SK-N-SH (cell line): ENCODE measurements at regions not wholly inside any gene's neighbourhood (a gene's known extent, or its start where the extent isn't known, plus 50 kb on each side); places are given as distances from the start of the nearest gene placed in this dataset.
A peak's percentile ranks its signal among the peaks of the same experiment; 100 is the strongest.

Source experiments
- CTCF ChIA-PET: fragments of 300-600, 350-600 bp; formaldehyde crosslinking; extraction: SDS; loops from one replicate; lab custom pipeline; 2021; lab: Yijun Ruan, JAX
- POLR2A ChIA-PET: fragments of 350-600 bp; sonication (Branson Sonifier 250); formaldehyde crosslinking; extraction: SDS; loops from one replicate; lab custom pipeline; 2020; ENCODE audit warnings: antibody characterized with exemption, inconsistent platforms; lab: Yijun Ruan, JAX
- DNase-seq: peaks from one replicate; pipeline ENCODE4 v3.0.0; 2012
- H2AFZ ChIP-seq: fragments of 200-600 bp; sonication (generic); 2 replicates; pipeline ENCODE4 v1.8.1; 2016; ENCODE audit warnings: antibody characterized with exemption, mild to moderate bottlenecking, low read depth
- H3F3A ChIP-seq: fragments of 200-600 bp; sonication (generic); replicated peaks from 2 replicates; pipeline ENCODE3; 2016; ENCODE audit warnings: antibody characterized with exemption, mild to moderate bottlenecking; ENCODE audit not compliant: insufficient read depth
- H3K27ac ChIP-seq, 2 experiments: fragments of 200-500 bp in 1 of 2; fragments of 200-600 bp in 1 of 2; sonication (Bioruptor generic) in 1 of 2; sonication (generic), shearing (Covaris generic) in 1 of 2; 2 replicates each; pipeline versions ENCODE4 v1.5.1 to v1.6.1; 2014 to 2016; ENCODE audit warnings: low read depth in 2 of 2, inconsistent platforms in 1 of 2, low read length in 1 of 2, mild to moderate bottlenecking in 1 of 2, mixed read lengths in 1 of 2
- H3K27me3 ChIP-seq: fragments of 200-600 bp; sonication (generic), shearing (Covaris generic); 2 replicates; pipeline ENCODE4 v1.6.1; 2016; ENCODE audit warnings: mixed run types; ENCODE audit not compliant: insufficient read depth
- H3K36me3 ChIP-seq, 2 experiments: fragments of 200-500 bp in 1 of 2; fragments of 200-600 bp in 1 of 2; sonication (Bioruptor generic) in 1 of 2; sonication (generic) in 1 of 2; replicated peaks in 1 of 2; 2 replicates each; pipeline versions ENCODE3 to v1.5.1; 2014 to 2016; ENCODE audit warnings: low read length in 1 of 2, mild to moderate bottlenecking in 1 of 2; ENCODE audit not compliant: insufficient read depth in 2 of 2, control insufficient read depth in 1 of 2
- H3K4me1 ChIP-seq, 2 experiments: fragments of 200-500 bp in 1 of 2; fragments of 200-600 bp in 1 of 2; sonication (Bioruptor generic) in 1 of 2; sonication (generic), shearing (Covaris generic) in 1 of 2; 2 replicates each; pipeline versions ENCODE4 v1.5.1 to v1.6.1; 2014 to 2016; ENCODE audit warnings: low read depth in 1 of 2, low read length in 1 of 2, mixed run types in 1 of 2; ENCODE audit not compliant: insufficient read depth in 2 of 2, control insufficient read depth in 1 of 2
- H3K4me2 ChIP-seq: fragments of 200-600 bp; sonication (generic), shearing (Covaris generic); 2 replicates; pipeline ENCODE4 v1.6.1; 2017; ENCODE audit warnings: mixed run types
- H3K4me3 ChIP-seq, 2 experiments: fragments of 200-500 bp in 1 of 2; fragments of 200-600 bp in 1 of 2; sonication (Bioruptor generic) in 1 of 2; sonication (generic), shearing (Covaris generic) in 1 of 2; 2 replicates each; pipeline versions ENCODE4 v1.5.1 to v1.8.1; 2014 to 2016; ENCODE audit warnings: low read depth in 2 of 2, inconsistent platforms in 1 of 2, low read length in 1 of 2, mild to moderate bottlenecking in 1 of 2, mixed read lengths in 1 of 2, moderate library complexity in 1 of 2
- H3K79me2 ChIP-seq: fragments of 200-600 bp; sonication (generic); 2 replicates; pipeline ENCODE4 v1.8.1; 2017; ENCODE audit warnings: mild to moderate bottlenecking; ENCODE audit not compliant: insufficient read depth
- H3K9ac ChIP-seq: fragments of 200-600 bp; sonication (generic); 2 replicates; pipeline ENCODE4 v1.6.1; 2017; ENCODE audit warnings: mixed run types
- H3K9me2 ChIP-seq: fragments of 200-600 bp; sonication (generic); 2 replicates; pipeline ENCODE4 v1.6.1; 2017; ENCODE audit warnings: mixed run types
- H3K9me3 ChIP-seq: fragments of 200-600 bp; sonication (generic); 2 replicates; pipeline ENCODE4 v1.6.1; 2017; ENCODE audit warnings: mixed run types, mild to moderate bottlenecking, moderate library complexity
- H4K20me1 ChIP-seq: fragments of 200-600 bp; sonication (generic); 2 replicates; pipeline ENCODE4 v1.6.1; 2017; ENCODE audit warnings: mild to moderate bottlenecking, mixed run types; ENCODE audit not compliant: insufficient read depth
- CHD2 ChIP-seq: fragments of 150-350 bp; IDR thresholded peaks from 2 replicates; pipeline ENCODE4 v1.6.1; 2018; ENCODE audit warnings: low read length; ENCODE audit not compliant: partially characterized antibody
- CTCF ChIP-seq: fragments of 200-600 bp; sonication (generic); IDR thresholded peaks from 2 replicates; pipeline ENCODE4 v1.6.1; 2017; ENCODE audit warnings: antibody characterized with exemption, mild to moderate bottlenecking, moderate library complexity
- ELF1 ChIP-seq: IDR thresholded peaks from 2 replicates; pipeline ENCODE4 v1.4.0; 2012
- FOSL2 ChIP-seq: IDR thresholded peaks from 2 replicates; pipeline ENCODE4 v1.4.0; 2012; ENCODE audit warnings: low read depth, mild to moderate bottlenecking, moderate library complexity, borderline replicate concordance
- GATA2 ChIP-seq: sonication (generic); formaldehyde crosslinking; IDR thresholded peaks from 2 replicates; pipeline ENCODE4 v1.5.0; 2020; ENCODE audit warnings: mild to moderate bottlenecking, missing genetic modification reagents
- IRF3 ChIP-seq: fragments of 150-350 bp; IDR thresholded peaks from 2 replicates; pipeline ENCODE4 v1.6.1; 2016; ENCODE audit warnings: mild to moderate bottlenecking, low read depth, low read length
- JUND ChIP-seq: IDR thresholded peaks from 2 replicates; pipeline ENCODE4 v1.4.0; 2012
- MEF2A ChIP-seq: IDR thresholded peaks from 2 replicates; pipeline ENCODE4 v1.4.0; 2012; ENCODE audit warnings: low read depth, borderline replicate concordance
- MXI1 ChIP-seq: IDR thresholded peaks from 2 replicates; pipeline ENCODE4 v1.6.1; 2012; ENCODE audit warnings: mild to moderate bottlenecking, low read depth, low read length, improper control_type of control experiment
- POLR2AphosphoS5 ChIP-seq: IDR thresholded peaks from 2 replicates; pipeline ENCODE4 v1.6.1; 2012; ENCODE audit warnings: low read depth, low read length
- RAD21 ChIP-seq: IDR thresholded peaks from 2 replicates; pipeline ENCODE4 v1.6.1; 2012; ENCODE audit warnings: mild to moderate bottlenecking, low read length
- RCOR1 ChIP-seq: fragments of 150-350 bp; IDR thresholded peaks from 2 replicates; pipeline ENCODE4 v1.6.1; 2017; ENCODE audit warnings: antibody characterized with exemption, low read length
- SIN3A ChIP-seq: IDR thresholded peaks from 2 replicates; pipeline ENCODE4 v1.6.1; 2012; ENCODE audit warnings: low read depth, mild to moderate bottlenecking, low read length, moderate library complexity, borderline replicate concordance
- SMC3 ChIP-seq: IDR thresholded peaks from 2 replicates; pipeline ENCODE4 v1.6.1; 2012; ENCODE audit warnings: low read depth, low read length, improper control_type of control experiment
- TAF1 ChIP-seq: IDR thresholded peaks from 2 replicates; pipeline ENCODE4 v1.6.1; 2012; ENCODE audit warnings: low read depth, mild to moderate bottlenecking, low read length, moderate library complexity, borderline replicate concordance
- TEAD4 ChIP-seq: IDR thresholded peaks from 2 replicates; pipeline ENCODE4 v1.4.0; 2012; ENCODE audit warnings: mild to moderate bottlenecking, borderline replicate concordance; ENCODE audit not compliant: insufficient read depth
- USF2 ChIP-seq: fragments of 150-350 bp; IDR thresholded peaks from 2 replicates; pipeline ENCODE4 v1.6.1; 2017; ENCODE audit warnings: antibody characterized with exemption, low read length, low read depth, borderline replicate concordance
- YY1 ChIP-seq: IDR thresholded peaks from 2 replicates; pipeline ENCODE4 v1.4.0; 2012; ENCODE audit warnings: low read depth, mild to moderate bottlenecking
- WGBS: methylation state at CpG from one replicate; pipeline ENCODE4 v1.1.6; 2017; ENCODE audit warnings: low lambda C conversion rate; 5-methylcytosine and 5-hydroxymethylcytosine counted together
- TF ChIP-seq, protein P1 (sequence below): IDR thresholded peaks from 2 replicates; pipeline ENCODE4 v1.4.0; 2012; ENCODE audit warnings: low read depth, borderline replicate concordance
- TF ChIP-seq, protein P2 (sequence below): IDR thresholded peaks from 2 replicates; pipeline ENCODE4; 2012

GRCh38 chr10:44512431-44513022, 127.6 kb upstream of the CXCL12 start (continued):
- no peak for TF ChIP-seq MEF2A
- no peak for TF ChIP-seq TAF1
- TF ChIP-seq RCOR1, result no peak
- TF ChIP-seq TEAD4, result no peak
- no peak for TF ChIP-seq POLR2AphosphoS5
- TF ChIP-seq, protein P1, sequence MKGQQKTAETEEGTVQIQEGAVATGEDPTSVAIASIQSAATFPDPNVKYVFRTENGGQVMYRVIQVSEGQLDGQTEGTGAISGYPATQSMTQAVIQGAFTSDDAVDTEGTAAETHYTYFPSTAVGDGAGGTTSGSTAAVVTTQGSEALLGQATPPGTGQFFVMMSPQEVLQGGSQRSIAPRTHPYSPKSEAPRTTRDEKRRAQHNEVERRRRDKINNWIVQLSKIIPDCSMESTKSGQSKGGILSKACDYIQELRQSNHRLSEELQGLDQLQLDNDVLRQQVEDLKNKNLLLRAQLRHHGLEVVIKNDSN, result no peak
- TF ChIP-seq YY1, result no peak
- no peak for TF ChIP-seq CHD2
- TF ChIP-seq GATA2 (CRISPR knock-in tag), result no peak
- TF ChIP-seq, all 33 proteins: peak for 0

DNA sequence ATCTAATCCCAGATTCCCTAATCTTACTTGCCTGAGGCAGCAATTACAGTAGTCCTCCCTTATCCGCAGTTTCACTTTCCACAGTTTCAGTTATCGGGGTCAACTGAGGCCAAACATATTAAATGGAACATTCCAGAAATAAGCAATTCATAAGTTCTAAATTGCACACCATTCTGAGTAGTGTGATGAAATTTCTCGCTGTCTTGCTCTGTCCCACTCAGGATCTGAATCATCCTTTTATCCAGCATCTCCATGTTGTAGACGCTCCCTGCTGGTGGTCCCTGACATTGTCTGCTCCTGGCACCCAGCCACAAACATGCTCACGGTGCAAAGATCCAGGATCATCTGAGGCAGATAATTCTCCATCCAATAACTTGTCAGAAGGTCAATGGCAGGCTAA, 128.7 kb upstream of the CXCL12 start:
- no peaks in the 10 kb centered on the region for H3K9me2 ChIP-seq
- no peaks in the 10 kb centered on the region for H3K79me2 ChIP-seq
- no peaks in the 10 kb centered on the region for H4K20me1 ChIP-seq
- TF ChIP-seq IRF3 (no peak), CTCF (peak; percentile 47)
- ChIA-PET CTCF (no interaction called here), POLR2A (no interaction called here)
- H3K4me1 ChIP-seq, result no peaks in the 10 kb centered on the region
- no peak overlapping the region for H3K4me3 ChIP-seq
- H3K4me2 ChIP-seq, result no peak overlapping the region
- DNase-seq, result peak; percentile 7
- H3K27me3 ChIP-seq, result no peaks in the 10 kb centered on the region
- H3K27ac ChIP-seq, result no peak overlapping the region
- H2AFZ ChIP-seq, result no peak overlapping the region
- no peaks in the 10 kb centered on the region for H3K9me3 ChIP-seq
- H3K36me3 ChIP-seq, result no peaks in the 10 kb centered on the region
- H3F3A ChIP-seq, result no peaks in the 10 kb centered on the region
- H3K9ac ChIP-seq, result no peak overlapping the region
- 7% methylated on average over 5 of the region's 5 CpGs for WGBS

- 9% methylated on average over 6 of the region's 6 CpGs for WGBS
- Histone ChIP-seq H3K27ac (no peak overlapping the region), H2AFZ (no peak overlapping the region), H3K79me2 (no peaks in the 10 kb centered on the region), H4K20me1 (no peaks in the 10 kb centered on the region), H3K9me3 (no peaks in the 10 kb centered on the region), H3K4me2 (no peak overlapping the region), H3F3A (no peaks in the 10 kb centered on the region), H3K36me3 (no peaks in the 10 kb centered on the region), H3K4me1 (no peaks in the 10 kb centered on the region), H3K27me3 (no peaks in the 10 kb centered on the region), H3K9ac (no peak overlapping the region), H3K4me3 (no peak overlapping the region), H3K9me2 (no peaks in the 10 kb centered on the region)
- CTCF ChIA-PET, result interaction anchor here (0.8 kb wide), 1 partner anchor 18 kb away, joined by 3 read pairs; no protein-coding TSS in a partner anchor
- DNase-seq, result no peak
- POLR2A ChIA-PET, result no interaction called here
- TF ChIP-seq SMC3, result no peak
- no peak for TF ChIP-seq YY1
- no peak for TF ChIP-seq MXI1
- TF ChIP-seq ELF1, result no peak
- no peak for TF ChIP-seq JUND
- TF ChIP-seq, protein P2, sequence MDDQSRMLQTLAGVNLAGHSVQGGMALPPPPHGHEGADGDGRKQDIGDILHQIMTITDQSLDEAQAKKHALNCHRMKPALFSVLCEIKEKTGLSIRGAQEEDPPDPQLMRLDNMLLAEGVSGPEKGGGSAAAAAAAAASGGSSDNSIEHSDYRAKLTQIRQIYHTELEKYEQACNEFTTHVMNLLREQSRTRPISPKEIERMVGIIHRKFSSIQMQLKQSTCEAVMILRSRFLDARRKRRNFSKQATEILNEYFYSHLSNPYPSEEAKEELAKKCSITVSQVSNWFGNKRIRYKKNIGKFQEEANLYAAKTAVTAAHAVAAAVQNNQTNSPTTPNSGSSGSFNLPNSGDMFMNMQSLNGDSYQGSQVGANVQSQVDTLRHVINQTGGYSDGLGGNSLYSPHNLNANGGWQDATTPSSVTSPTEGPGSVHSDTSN, result no peak
- no peak for TF ChIP-seq FOSL2
- TF ChIP-seq IRF3, result no peak
- TF ChIP-seq SIN3A, result no peak
- no peak for TF ChIP-seq RAD21
- TF ChIP-seq CHD2, result no peak
- TF ChIP-seq USF2, result no peak
Measured at GRCh38 chr10:44516891-44517290, 132.0 kb upstream of the CXCL12 start.
